ENCODE measurements at regions not wholly inside any gene's neighbourhood (a gene's known extent, or its start where the extent isn't known, plus 50 kb on each side); places are given as distances from the start of the nearest gene placed in this dataset.
"Not testable (repeated sequence)": the region's sequence is repeated elsewhere in the genome, so short reads cannot be mapped to it uniquely, and the experiment has no call there.

DNA sequence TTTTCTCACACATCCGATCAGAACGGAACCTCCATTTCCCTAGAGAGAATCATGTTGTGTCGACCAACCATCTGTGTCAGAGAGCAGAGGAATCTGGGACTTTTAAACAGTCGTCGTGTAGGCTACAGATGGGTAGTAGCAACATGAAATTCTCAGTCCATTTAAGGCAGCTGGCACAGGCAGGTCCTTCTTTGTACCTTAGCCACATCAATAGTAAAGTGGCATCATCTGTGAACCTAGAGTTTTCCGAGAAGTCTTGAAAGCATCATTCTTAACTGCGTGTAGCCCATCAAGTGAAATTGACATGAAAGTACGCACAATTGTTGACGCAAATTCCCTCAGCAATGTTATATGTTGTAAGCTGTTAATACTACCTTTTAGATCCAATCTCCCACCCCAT, 114.5 kb upstream of the GRM7 start:
- Histone ChIP-seq H3K4me3 (no peak overlapping the region), H3K9me3 (no peaks in the 10 kb centered on the region), H3K36me3 (no peaks in the 10 kb centered on the region), H3K27ac (no peak overlapping the region), H3K4me1 (no peaks in the 10 kb centered on the region), H3K27me3 (no peaks in the 10 kb centered on the region)
- WGBS: 91% methylated on average over 9 of the region's 9 CpGs
- TF ChIP-seq, protein P1, sequence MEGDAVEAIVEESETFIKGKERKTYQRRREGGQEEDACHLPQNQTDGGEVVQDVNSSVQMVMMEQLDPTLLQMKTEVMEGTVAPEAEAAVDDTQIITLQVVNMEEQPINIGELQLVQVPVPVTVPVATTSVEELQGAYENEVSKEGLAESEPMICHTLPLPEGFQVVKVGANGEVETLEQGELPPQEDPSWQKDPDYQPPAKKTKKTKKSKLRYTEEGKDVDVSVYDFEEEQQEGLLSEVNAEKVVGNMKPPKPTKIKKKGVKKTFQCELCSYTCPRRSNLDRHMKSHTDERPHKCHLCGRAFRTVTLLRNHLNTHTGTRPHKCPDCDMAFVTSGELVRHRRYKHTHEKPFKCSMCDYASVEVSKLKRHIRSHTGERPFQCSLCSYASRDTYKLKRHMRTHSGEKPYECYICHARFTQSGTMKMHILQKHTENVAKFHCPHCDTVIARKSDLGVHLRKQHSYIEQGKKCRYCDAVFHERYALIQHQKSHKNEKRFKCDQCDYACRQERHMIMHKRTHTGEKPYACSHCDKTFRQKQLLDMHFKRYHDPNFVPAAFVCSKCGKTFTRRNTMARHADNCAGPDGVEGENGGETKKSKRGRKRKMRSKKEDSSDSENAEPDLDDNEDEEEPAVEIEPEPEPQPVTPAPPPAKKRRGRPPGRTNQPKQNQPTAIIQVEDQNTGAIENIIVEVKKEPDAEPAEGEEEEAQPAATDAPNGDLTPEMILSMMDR (IDR thresholded peaks at IDR 0.05): no peak
- TF ChIP-seq POLR2AphosphoS5 (IDR thresholded peaks at IDR 0.05) (no peak), EP300 (IDR thresholded peaks at IDR 0.05) (no peak), POLR2A (IDR thresholded peaks at IDR 0.05) (no peak)
- DNase-seq (ENCODE audit: low spot score in 2 of 2): no peak

DNA sequence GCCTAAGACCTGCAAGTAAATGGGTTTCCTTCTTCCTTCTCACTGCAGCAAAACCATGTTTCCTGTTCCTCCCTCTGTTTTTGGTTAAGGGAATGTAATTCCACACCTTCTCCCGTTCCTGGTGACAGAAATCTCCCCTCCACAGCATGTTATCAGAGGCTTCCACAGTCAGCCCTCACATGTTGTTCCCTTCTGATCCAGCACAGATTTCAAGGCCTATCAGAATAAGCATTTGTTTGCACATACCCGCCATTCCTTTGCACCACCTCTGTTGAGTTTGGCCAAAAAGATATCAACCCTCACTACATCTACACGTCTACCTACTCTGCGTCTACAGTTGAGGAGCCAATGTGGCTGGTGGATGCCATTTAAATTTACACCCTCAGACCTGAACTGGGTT, 113.9 kb upstream of the GRM7 start:
- H3K4me1 ChIP-seq: no peaks in the 10 kb centered on the region
- 87% methylated on average over 4 of the region's 4 CpGs for WGBS
- TF ChIP-seq, protein P1 (IDR thresholded peaks at IDR 0.05): no peak
- TF ChIP-seq POLR2AphosphoS5 (IDR thresholded peaks at IDR 0.05): no peak
- no peak for TF ChIP-seq EP300 (IDR thresholded peaks at IDR 0.05)
- no peak for TF ChIP-seq POLR2A (IDR thresholded peaks at IDR 0.05)
- no peaks in the 10 kb centered on the region for H3K36me3 ChIP-seq
- no peak overlapping the region for H3K27ac ChIP-seq
- H3K9me3 ChIP-seq: no peaks in the 10 kb centered on the region
- H3K4me3 ChIP-seq: no peak overlapping the region
- no peaks in the 10 kb centered on the region for H3K27me3 ChIP-seq
- no peak for DNase-seq (ENCODE audit: low spot score in 2 of 2)

DNA sequence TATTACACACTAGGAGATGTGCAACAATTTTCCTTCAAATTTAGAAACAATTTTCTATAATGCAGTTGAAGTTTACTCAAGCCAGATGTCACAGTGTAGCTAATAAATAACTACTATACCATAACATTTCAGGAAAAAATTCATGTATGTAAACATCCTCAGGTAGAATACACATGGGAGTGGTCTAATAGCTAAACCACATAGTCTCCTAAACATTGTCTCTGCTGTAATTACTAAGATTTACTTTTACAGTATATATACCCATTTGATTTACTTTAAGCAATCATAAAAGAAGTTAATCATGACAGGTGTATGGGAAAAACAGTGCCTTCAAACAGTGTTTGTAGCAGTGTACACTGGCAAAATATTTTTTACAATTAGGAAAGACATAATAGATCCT, 110.1 kb upstream of the GRM7 start:
- no peaks in the 10 kb centered on the region for H3K27me3 ChIP-seq
- no peaks in the 10 kb centered on the region for H3K4me1 ChIP-seq
- H3K9me3 ChIP-seq: no peaks in the 10 kb centered on the region
- H3K27ac ChIP-seq: no peak overlapping the region
- H3K4me3 ChIP-seq: no peak overlapping the region
- TF ChIP-seq POLR2AphosphoS5 (IDR thresholded peaks at IDR 0.05) (no peak), EP300 (IDR thresholded peaks at IDR 0.05) (no peak), POLR2A (IDR thresholded peaks at IDR 0.05) (no peak)
- TF ChIP-seq, protein P1 (IDR thresholded peaks at IDR 0.05): no peak
- H3K36me3 ChIP-seq: no peaks in the 10 kb centered on the region
- no peak for DNase-seq (ENCODE audit: low spot score in 2 of 2)

DNA sequence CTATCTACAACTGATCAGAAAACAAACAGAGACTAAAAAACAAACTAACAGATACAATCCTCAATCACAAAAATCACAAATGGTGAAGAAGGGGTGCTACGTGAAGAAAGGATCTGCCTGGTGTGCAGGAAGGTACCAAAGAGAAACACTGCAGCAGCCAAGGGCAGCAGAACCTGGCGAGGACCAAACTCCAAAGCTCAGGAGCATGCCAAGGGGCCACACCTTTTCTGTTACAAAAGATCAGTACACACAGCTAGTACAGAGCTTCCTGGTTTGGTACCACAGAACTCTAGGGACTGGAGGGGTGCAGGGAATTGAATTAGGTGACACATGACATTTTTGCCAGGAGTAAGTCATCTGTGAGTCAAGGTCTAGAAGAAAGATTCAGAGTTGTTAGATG, 107.4 kb upstream of the GRM7 start:
- H3K4me1 ChIP-seq: no peaks in the 10 kb centered on the region
- 76% methylated on average over 2 of the region's 2 CpGs for WGBS
- H3K4me3 ChIP-seq: no peak overlapping the region
- TF ChIP-seq EP300 (IDR thresholded peaks at IDR 0.05): no peak
- TF ChIP-seq, protein P1 (IDR thresholded peaks at IDR 0.05): no peak
- TF ChIP-seq POLR2A (IDR thresholded peaks at IDR 0.05): no peak
- no peak for TF ChIP-seq POLR2AphosphoS5 (IDR thresholded peaks at IDR 0.05)
- no peak for DNase-seq (ENCODE audit: low spot score in 2 of 2)
- no peaks in the 10 kb centered on the region for H3K9me3 ChIP-seq
- no peaks in the 10 kb centered on the region for H3K27me3 ChIP-seq
- H3K36me3 ChIP-seq: no peaks in the 10 kb centered on the region
- no peak overlapping the region for H3K27ac ChIP-seq

DNA sequence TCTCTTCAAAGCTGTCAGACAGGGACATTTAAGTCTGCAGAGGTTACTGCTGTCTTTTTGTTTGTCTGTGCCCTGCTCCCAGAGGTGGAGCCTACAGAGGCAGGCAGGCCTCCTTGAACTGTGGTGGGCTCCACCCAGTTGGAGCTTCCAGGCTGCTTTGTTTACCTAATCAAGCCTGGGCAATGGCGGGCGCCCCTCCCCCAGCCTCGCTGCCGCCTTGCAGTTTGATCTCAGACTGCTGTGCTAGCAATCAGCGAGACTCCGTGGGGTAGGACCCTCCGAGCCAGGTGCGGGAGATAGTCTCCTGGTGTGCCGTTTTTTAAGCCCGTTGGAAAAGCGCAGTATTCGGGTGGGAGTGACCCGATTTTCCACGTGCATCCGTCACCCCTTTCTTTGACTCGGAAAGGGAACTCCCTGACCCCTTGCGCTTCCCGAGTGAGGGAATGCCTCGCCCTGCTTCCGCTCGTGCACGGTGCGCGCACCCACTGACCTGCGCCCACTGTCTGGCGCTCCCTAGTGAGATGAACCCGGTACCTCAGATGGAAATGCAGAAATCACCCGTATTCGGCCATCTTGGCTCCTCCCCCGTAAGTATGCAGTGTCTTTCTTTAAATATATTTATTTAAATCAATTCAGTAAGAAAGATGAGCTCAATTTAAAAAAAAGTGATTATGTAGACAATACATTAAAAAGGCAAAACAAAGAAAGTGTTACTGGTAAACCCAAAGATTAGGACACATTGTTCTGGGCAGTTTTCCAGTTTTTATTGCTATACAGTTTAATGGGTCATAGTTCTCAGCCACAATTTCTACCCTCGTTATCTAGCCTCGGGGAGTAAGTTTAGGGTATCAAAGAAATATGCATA, 91.2 kb upstream of the GRM7 start:
- H3K4me1 ChIP-seq; H3K27me3 ChIP-seq; H3K9me3 ChIP-seq; H3K4me3 ChIP-seq; H3K36me3 ChIP-seq; H3K27ac ChIP-seq; DNase-seq (ENCODE audit: low spot score in 2 of 2): not testable (repeated sequence)
- 93% methylated on average over 26 of the region's 32 CpGs for WGBS

DNA sequence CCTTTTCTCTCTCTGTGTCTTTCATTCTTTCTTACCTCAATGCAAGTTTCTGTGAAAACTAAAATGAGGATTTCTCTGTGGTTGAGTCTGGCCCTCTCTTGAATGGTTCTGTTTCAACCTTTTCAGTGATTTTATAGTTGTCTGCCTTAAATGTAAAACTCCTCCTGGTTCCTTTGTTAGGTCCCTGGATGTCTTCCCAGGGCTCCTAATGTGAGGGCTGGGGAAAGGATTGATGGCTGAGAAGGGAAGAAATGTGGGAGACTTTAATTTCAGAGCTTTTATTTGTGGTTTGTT, 90.6 kb upstream of the GRM7 start:
- Histone ChIP-seq H3K4me1 (no peaks in the 10 kb centered on the region), H3K4me3 (no peak overlapping the region), H3K36me3 (no peaks in the 10 kb centered on the region), H3K27ac (no peak overlapping the region), H3K9me3 (peaks cover 2% of the 10 kb centered on the region), H3K27me3 (no peaks in the 10 kb centered on the region)
- TF ChIP-seq POLR2A (IDR thresholded peaks at IDR 0.05) (no peak), POLR2AphosphoS5 (IDR thresholded peaks at IDR 0.05) (no peak), EP300 (IDR thresholded peaks at IDR 0.05) (no peak)
- TF ChIP-seq, protein P1 (IDR thresholded peaks at IDR 0.05): no peak
- no peak for DNase-seq (ENCODE audit: low spot score in 2 of 2)
